Lower leg skin (tissue), 4 donors: ENCODE measurements at regions not wholly inside any gene's neighbourhood (a gene's known extent, or its start where the extent isn't known, plus 50 kb on each side); places are given as distances from the start of the nearest gene placed in this dataset.

Experiments used
- DNase-seq, 2 donors: peaks; one replicate each; pipeline ENCODE4 v3.0.0-alpha.2; 2019; ENCODE audit warnings: low spot score in 2 of 2
- H3K4me3 ChIP-seq: fragments of 200-600 bp; sonication (generic); 2 replicates; pipeline ENCODE4 v1.5.1; 2017; ENCODE audit warnings: mild to moderate bottlenecking, low read depth; ENCODE audit not compliant: poor library complexity, severe bottlenecking
- CTCF ChIP-seq, 3 donors: fragments of 450-650 bp; IDR thresholded peaks; one replicate each; pipeline ENCODE4 v1.5.1; 2016; ENCODE audit warnings: antibody characterized with exemption in 3 of 3, mild to moderate bottlenecking in 3 of 3, moderate library complexity in 2 of 3
- POLR2A ChIP-seq, 2 donors: fragments of 450-650 bp; IDR thresholded peaks; one replicate each; pipeline ENCODE4 v1.6.1; 2016 to 2017; ENCODE audit warnings: antibody characterized with exemption in 2 of 2, mild to moderate bottlenecking in 1 of 2, moderate library complexity in 1 of 2
- WGBS, 2 donors: methylation state at CpG; one replicate each; pipeline ENCODE4 v1.1.5; 2018; 5-methylcytosine and 5-hydroxymethylcytosine counted together
- intact Hi-C: fragments of 100-400 bp; cut with DNase I; formaldehyde crosslinking; loops from one replicate; pipeline ENCODE4 v1.15.0; 2023; ENCODE audit warnings: low total_unique reads

GRCh38 chr18:56235481-56236013 lies 402.8 kb downstream of the TXNL1 start:
- no peak overlapping the region for H3K4me3 ChIP-seq
- DNase-seq, result no peak
- 73 to 77% methylated on average over 8 of the region's 8 CpGs for WGBS, 2 donors
- intact Hi-C loops, result no loop called here
- TF ChIP-seq POLR2A (IDR thresholded peaks at IDR 0.05) (no peak), CTCF (IDR thresholded peaks at IDR 0.05) (no peak)

- intact Hi-C loops, result no loop called here
- DNase-seq, result no peak
- H3K4me3 ChIP-seq, result no peak overlapping the region
- WGBS, 2 donors, result 81 to 83% methylated on average over 6 of the region's 6 CpGs
- TF ChIP-seq CTCF (IDR thresholded peaks at IDR 0.05) (no peak), POLR2A (IDR thresholded peaks at IDR 0.05) (no peak)
Observed at GRCh38 chr18:56235071-56235470, 403.3 kb downstream of the TXNL1 start.

- H3K4me3 ChIP-seq, result no peak overlapping the region
- DNase-seq, result no peak
- 17 to 23% methylated on average over 2 of the region's 2 CpGs for WGBS, 2 donors
- intact Hi-C loops, result no loop called here
- TF ChIP-seq POLR2A (IDR thresholded peaks at IDR 0.05), result no peak
- no peak for TF ChIP-seq CTCF (IDR thresholded peaks at IDR 0.05)
Observed at GRCh38 chr18:56233595-56233994, 404.8 kb downstream of the TXNL1 start.

- TF ChIP-seq POLR2A (IDR thresholded peaks at IDR 0.05) (no peak), CTCF (IDR thresholded peaks at IDR 0.05) (no peak)
- intact Hi-C loops, result no loop called here
- 85 to 89% methylated on average over 5 of the region's 5 CpGs for WGBS, 2 donors
- no peak for DNase-seq
- H3K4me3 ChIP-seq, result no peak overlapping the region
Observed at GRCh38 chr18:56226025-56226424, 412.4 kb downstream of the TXNL1 start.

GRCh38 chr18:56224669-56225561 lies 413.5 kb downstream of the TXNL1 start:
- intact Hi-C loops, result no loop called here
- TF ChIP-seq CTCF (IDR thresholded peaks at IDR 0.05) (no peak), POLR2A (IDR thresholded peaks at IDR 0.05) (no peak)
- DNase-seq, result no peak
- no peak overlapping the region for H3K4me3 ChIP-seq
- 74 to 80% methylated on average over 8 of the region's 8 CpGs for WGBS, 2 donors
